ENCODE measurements at regions not wholly inside any gene's neighbourhood (a gene's known extent, or its start where the extent isn't known, plus 50 kb on each side); places are given as distances from the start of the nearest gene placed in this dataset.

DNA sequence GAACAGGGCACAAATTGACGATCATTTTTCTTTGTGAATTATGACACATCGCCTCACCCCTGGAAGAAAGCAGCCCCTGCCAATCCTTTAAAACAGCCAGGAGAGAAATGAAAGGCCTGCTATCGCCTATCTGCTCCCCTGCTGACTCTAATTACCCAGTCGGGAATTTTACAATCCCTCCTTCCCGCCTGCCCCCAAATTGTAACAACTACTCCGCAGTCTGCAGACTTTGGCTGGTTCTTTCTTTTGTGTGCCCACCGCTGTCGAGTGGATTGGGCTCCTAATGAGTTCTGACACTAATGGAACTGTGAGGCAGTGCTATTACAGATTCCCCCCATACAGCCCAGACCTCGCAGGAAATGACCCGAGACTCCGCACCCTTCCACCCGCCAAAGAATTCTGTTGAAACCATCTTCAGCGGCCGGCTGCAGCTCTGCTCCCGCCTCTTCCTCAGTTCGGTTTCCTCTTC is 281.2 kb upstream of the PARD3B start (continued):
- TF ChIP-seq, protein P1, sequence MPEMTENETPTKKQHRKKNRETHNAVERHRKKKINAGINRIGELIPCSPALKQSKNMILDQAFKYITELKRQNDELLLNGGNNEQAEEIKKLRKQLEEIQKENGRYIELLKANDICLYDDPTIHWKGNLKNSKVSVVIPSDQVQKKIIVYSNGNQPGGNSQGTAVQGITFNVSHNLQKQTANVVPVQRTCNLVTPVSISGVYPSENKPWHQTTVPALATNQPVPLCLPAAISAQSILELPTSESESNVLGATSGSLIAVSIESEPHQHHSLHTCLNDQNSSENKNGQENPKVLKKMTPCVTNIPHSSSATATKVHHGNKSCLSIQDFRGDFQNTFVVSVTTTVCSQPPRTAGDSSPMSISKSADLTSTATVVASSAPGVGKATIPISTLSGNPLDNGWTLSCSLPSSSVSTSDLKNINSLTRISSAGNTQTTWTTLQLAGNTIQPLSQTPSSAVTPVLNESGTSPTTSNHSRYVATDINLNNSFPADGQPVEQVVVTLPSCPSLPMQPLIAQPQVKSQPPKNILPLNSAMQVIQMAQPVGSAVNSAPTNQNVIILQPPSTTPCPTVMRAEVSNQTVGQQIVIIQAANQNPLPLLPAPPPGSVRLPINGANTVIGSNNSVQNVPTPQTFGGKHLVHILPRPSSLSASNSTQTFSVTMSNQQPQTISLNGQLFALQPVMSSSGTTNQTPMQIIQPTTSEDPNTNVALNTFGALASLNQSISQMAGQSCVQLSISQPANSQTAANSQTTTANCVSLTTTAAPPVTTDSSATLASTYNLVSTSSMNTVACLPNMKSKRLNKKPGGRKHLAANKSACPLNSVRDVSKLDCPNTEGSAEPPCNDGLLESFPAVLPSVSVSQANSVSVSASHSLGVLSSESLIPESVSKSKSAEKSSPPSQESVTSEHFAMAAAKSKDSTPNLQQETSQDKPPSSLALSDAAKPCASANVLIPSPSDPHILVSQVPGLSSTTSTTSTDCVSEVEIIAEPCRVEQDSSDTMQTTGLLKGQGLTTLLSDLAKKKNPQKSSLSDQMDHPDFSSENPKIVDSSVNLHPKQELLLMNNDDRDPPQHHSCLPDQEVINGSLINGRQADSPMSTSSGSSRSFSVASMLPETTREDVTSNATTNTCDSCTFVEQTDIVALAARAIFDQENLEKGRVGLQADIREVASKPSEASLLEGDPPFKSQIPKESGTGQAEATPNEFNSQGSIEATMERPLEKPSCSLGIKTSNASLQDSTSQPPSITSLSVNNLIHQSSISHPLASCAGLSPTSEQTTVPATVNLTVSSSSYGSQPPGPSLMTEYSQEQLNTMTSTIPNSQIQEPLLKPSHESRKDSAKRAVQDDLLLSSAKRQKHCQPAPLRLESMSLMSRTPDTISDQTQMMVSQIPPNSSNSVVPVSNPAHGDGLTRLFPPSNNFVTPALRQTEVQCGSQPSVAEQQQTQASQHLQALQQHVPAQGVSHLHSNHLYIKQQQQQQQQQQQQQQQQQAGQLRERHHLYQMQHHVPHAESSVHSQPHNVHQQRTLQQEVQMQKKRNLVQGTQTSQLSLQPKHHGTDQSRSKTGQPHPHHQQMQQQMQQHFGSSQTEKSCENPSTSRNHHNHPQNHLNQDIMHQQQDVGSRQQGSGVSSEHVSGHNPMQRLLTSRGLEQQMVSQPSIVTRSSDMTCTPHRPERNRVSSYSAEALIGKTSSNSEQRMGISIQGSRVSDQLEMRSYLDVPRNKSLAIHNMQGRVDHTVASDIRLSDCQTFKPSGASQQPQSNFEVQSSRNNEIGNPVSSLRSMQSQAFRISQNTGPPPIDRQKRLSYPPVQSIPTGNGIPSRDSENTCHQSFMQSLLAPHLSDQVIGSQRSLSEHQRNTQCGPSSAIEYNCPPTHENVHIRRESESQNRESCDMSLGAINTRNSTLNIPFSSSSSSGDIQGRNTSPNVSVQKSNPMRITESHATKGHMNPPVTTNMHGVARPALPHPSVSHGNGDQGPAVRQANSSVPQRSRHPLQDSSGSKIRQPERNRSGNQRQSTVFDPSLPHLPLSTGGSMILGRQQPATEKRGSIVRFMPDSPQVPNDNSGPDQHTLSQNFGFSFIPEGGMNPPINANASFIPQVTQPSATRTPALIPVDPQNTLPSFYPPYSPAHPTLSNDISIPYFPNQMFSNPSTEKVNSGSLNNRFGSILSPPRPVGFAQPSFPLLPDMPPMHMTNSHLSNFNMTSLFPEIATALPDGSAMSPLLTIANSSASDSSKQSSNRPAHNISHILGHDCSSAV (CRISPR knock-in tag; IDR thresholded peaks at IDR 0.05; ENCODE audit: borderline replicate concordance), result no peak
- TF ChIP-seq PITX1 (CRISPR knock-in tag; IDR thresholded peaks at IDR 0.05) (no peak), DPF2 (CRISPR knock-in tag; IDR thresholded peaks at IDR 0.05; ENCODE audit: borderline replicate concordance, low read depth) (no peak), KDM6A (CRISPR knock-in tag; IDR thresholded peaks at IDR 0.05; ENCODE audit: low read depth) (no peak), KAT8 (CRISPR knock-in tag; IDR thresholded peaks at IDR 0.05) (no peak), ZNF629 (CRISPR knock-in tag; conservative IDR thresholded peaks at IDR 0.05) (no peak), FOXP1 (IDR thresholded peaks at IDR 0.05) (no peak), FOXP1 (CRISPR knock-in tag; IDR thresholded peaks at IDR 0.05) (no peak), PAF1 (CRISPR knock-in tag; IDR thresholded peaks at IDR 0.05) (no peak)
- TF ChIP-seq, protein P2, sequence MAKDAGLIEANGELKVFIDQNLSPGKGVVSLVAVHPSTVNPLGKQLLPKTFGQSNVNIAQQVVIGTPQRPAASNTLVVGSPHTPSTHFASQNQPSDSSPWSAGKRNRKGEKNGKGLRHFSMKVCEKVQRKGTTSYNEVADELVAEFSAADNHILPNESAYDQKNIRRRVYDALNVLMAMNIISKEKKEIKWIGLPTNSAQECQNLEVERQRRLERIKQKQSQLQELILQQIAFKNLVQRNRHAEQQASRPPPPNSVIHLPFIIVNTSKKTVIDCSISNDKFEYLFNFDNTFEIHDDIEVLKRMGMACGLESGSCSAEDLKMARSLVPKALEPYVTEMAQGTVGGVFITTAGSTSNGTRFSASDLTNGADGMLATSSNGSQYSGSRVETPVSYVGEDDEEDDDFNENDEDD (CRISPR knock-in tag; IDR thresholded peaks at IDR 0.05; ENCODE audit: borderline replicate concordance), result no peak
- TF ChIP-seq, protein P3, sequence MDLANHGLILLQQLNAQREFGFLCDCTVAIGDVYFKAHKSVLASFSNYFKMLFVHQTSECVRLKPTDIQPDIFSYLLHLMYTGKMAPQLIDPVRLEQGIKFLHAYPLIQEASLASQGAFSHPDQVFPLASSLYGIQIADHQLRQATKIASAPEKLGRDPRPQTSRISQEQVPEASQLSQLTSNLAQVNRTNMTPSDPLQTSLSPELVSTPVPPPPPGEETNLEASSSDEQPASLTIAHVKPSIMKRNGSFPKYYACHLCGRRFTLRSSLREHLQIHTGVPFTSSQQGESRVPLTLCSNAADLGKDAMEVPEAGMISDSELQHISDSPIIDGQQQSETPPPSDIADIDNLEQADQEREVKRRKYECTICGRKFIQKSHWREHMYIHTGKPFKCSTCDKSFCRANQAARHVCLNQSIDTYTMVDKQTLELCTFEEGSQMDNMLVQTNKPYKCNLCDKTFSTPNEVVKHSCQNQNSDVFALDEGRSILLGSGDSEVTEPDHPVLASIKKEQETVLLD (CRISPR knock-in tag; IDR thresholded peaks at IDR 0.05; ENCODE audit: low read depth), result no peak
- TF ChIP-seq, protein P4, sequence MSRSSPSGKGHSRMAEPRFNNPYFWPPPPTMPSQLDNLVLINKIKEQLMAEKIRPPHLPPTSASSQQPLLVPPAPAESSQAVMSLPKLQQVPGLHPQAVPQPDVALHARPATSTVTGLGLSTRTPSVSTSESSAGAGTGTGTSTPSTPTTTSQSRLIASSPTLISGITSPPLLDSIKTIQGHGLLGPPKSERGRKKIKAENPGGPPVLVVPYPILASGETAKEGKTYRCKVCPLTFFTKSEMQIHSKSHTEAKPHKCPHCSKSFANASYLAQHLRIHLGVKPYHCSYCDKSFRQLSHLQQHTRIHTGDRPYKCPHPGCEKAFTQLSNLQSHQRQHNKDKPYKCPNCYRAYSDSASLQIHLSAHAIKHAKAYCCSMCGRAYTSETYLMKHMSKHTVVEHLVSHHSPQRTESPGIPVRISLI (CRISPR knock-in tag; IDR thresholded peaks at IDR 0.05; ENCODE audit: borderline replicate concordance), result no peak
- TF ChIP-seq, protein P5, sequence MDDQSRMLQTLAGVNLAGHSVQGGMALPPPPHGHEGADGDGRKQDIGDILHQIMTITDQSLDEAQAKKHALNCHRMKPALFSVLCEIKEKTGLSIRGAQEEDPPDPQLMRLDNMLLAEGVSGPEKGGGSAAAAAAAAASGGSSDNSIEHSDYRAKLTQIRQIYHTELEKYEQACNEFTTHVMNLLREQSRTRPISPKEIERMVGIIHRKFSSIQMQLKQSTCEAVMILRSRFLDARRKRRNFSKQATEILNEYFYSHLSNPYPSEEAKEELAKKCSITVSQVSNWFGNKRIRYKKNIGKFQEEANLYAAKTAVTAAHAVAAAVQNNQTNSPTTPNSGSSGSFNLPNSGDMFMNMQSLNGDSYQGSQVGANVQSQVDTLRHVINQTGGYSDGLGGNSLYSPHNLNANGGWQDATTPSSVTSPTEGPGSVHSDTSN (CRISPR knock-in tag; IDR thresholded peaks at IDR 0.05; ENCODE audit: borderline replicate concordance), result no peak
